Neural cell (in vitro differentiated cells): ENCODE measurements at regions not wholly inside any gene's neighbourhood (a gene's known extent, or its start where the extent isn't known, plus 50 kb on each side); places are given as distances from the start of the nearest gene placed in this dataset.

Experiments used
- H2AFZ ChIP-seq: fragments of 200-600, 300-800 bp; sonication (generic), shearing (Covaris generic); 2 replicates; pipeline ENCODE4 v1.6.0; 2014; ENCODE audit warnings: low read depth, mild to moderate bottlenecking, antibody characterized with exemption, low read length, moderate library complexity
- H3F3A ChIP-seq: fragments of 200-600 bp; shearing (Covaris generic); 2 replicates; pipeline ENCODE4 v1.6.1; 2016; ENCODE audit warnings: mild to moderate bottlenecking, moderate library complexity, mixed read lengths, antibody characterized with exemption, low read length; ENCODE audit not compliant: insufficient read depth, poor library complexity, severe bottlenecking
- H3K27ac ChIP-seq: fragments of 200-600, 300-800 bp; sonication (generic), shearing (Covaris generic); 2 replicates; pipeline ENCODE4 v1.5.1; 2014; ENCODE audit warnings: mild to moderate bottlenecking, low read length, moderate library complexity
- H3K27me3 ChIP-seq: fragments of 300-800, 200-600 bp; sonication (generic), shearing (Covaris generic); 2 replicates; pipeline ENCODE4 v1.6.0; 2014; ENCODE audit warnings: mild to moderate bottlenecking, low read depth, low read length, moderate library complexity; ENCODE audit not compliant: insufficient read depth
- H3K36me3 ChIP-seq: fragments of 300-800, 200-600 bp; sonication (generic), shearing (Covaris generic); 2 replicates; pipeline ENCODE4 v1.5.1; 2014; ENCODE audit warnings: mild to moderate bottlenecking, antibody characterized with exemption, low read length, moderate library complexity; ENCODE audit not compliant: insufficient read depth
- H3K4me2 ChIP-seq: fragments of 300-800, 200-600 bp; sonication (generic), shearing (Covaris generic); 2 replicates; pipeline ENCODE4 v1.6.0; 2014; ENCODE audit warnings: mild to moderate bottlenecking, low read length
- H3K4me3 ChIP-seq: fragments of 300-800, 200-600 bp; sonication (generic), shearing (Covaris generic); 2 replicates; pipeline ENCODE4 v1.5.1; 2014; ENCODE audit warnings: mild to moderate bottlenecking, low read length, moderate library complexity
- H3K79me2 ChIP-seq: fragments of 200-600 bp; shearing (Covaris generic); replicated peaks from 2 replicates; pipeline ENCODE4 v1.6.0; 2014; ENCODE audit warnings: mild to moderate bottlenecking, low read length, moderate library complexity; ENCODE audit not compliant: insufficient read depth
- H3K9ac ChIP-seq: fragments of 300-800, 200-600 bp; sonication (generic), shearing (Covaris generic); 2 replicates; pipeline ENCODE4 v1.6.1; 2016; ENCODE audit warnings: mild to moderate bottlenecking, low read length, mixed read lengths
- H3K9me2 ChIP-seq: fragments of 200-600 bp; shearing (Covaris generic); 2 replicates; pipeline ENCODE4 v1.6.1; 2016; ENCODE audit warnings: mild to moderate bottlenecking, low read length, mixed read lengths; ENCODE audit not compliant: insufficient read depth
- H3K9me3 ChIP-seq: fragments of 200-600, 300-800 bp; sonication (generic), shearing (Covaris generic); 2 replicates; pipeline ENCODE4 v1.6.1; 2016; ENCODE audit warnings: mild to moderate bottlenecking, mixed run types, low read length, moderate library complexity, mixed read lengths
- H4K20me1 ChIP-seq: fragments of 200-600 bp; shearing (Covaris generic); 2 replicates; pipeline ENCODE4 v1.6.1; 2016; ENCODE audit warnings: mild to moderate bottlenecking, mixed run types; ENCODE audit not compliant: insufficient read depth
- EP300 ChIP-seq: fragments of 450-650 bp; conservative IDR thresholded peaks from 2 replicates; pipeline ENCODE4 v1.6.1; 2014; ENCODE audit warnings: antibody characterized with exemption, mild to moderate bottlenecking, moderate library complexity; ENCODE audit not compliant: poor library complexity, severe bottlenecking
- EZH2 ChIP-seq: fragments of 200-600, 300-800 bp; shearing (Covaris generic), sonication (generic); IDR thresholded peaks from 2 replicates; pipeline ENCODE4 v1.6.1; 2014; ENCODE audit warnings: antibody characterized with exemption, low read length, borderline replicate concordance, mild to moderate bottlenecking; ENCODE audit not compliant: insufficient read depth, poor library complexity, severe bottlenecking
- MXI1 ChIP-seq: fragments of 450-650 bp; conservative IDR thresholded peaks from 2 replicates; pipeline ENCODE4 v1.6.1; 2014; ENCODE audit warnings: antibody characterized with exemption, mild to moderate bottlenecking; ENCODE audit not compliant: poor library complexity, severe bottlenecking
- POLR2AphosphoS5 ChIP-seq: IDR thresholded peaks from 2 replicates; pipeline ENCODE4 v1.6.1; 2012
- RAD21 ChIP-seq: fragments of 450-650 bp; conservative IDR thresholded peaks from 2 replicates; pipeline ENCODE4 v1.6.1; 2014; ENCODE audit warnings: antibody characterized with exemption, mild to moderate bottlenecking, moderate library complexity
- SMC3 ChIP-seq: fragments of 450-650 bp; conservative IDR thresholded peaks from 2 replicates; pipeline ENCODE4 v1.6.1; 2014; ENCODE audit warnings: antibody characterized with exemption, mild to moderate bottlenecking, moderate library complexity; ENCODE audit not compliant: poor library complexity
- TAF1 ChIP-seq: IDR thresholded peaks from 2 replicates; pipeline ENCODE4 v1.6.1; 2012; ENCODE audit warnings: low read depth
- TF ChIP-seq, protein P1 (sequence below): IDR thresholded peaks from 2 replicates; pipeline ENCODE4 v1.6.1; 2012; ENCODE audit warnings: borderline replicate concordance
- TF ChIP-seq, protein P2 (sequence below): fragments of 450-650 bp; IDR thresholded peaks from 2 replicates; pipeline ENCODE4 v1.5.1; 2014; ENCODE audit warnings: antibody characterized with exemption, mild to moderate bottlenecking, moderate library complexity; ENCODE audit not compliant: poor library complexity, severe bottlenecking

DNA sequence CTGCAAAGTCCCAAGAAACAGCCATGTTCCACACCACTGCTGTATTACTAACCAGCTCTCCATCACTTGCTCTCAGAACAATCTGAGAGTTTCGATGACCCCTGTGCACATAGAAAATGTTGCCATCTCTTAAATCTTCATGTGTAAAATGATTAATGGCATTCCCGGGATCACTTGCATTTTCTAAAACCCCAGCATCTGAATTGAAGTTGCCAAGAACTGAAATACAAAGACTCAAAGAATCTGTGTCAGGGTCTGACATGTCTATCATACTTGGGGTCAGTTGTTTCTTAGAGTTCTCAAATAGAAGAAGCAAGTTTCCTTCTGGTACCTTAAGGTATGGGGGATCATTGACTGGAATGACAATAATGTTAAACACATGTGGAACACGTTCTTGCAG, 115.1 kb downstream of the ESM1 start:
- Histone ChIP-seq H3K27ac (no peak overlapping the region), H3K9me3 (no peaks in the 10 kb centered on the region), H2AFZ (no peak overlapping the region), H3F3A (no peaks in the 10 kb centered on the region), H3K9ac (no peak overlapping the region), H3K27me3 (no peaks in the 10 kb centered on the region), H4K20me1 (no peaks in the 10 kb centered on the region), H3K9me2 (no peaks in the 10 kb centered on the region), H3K4me3 (no peak overlapping the region), H3K36me3 (no peaks in the 10 kb centered on the region), H3K79me2 (no peaks in the 10 kb centered on the region), H3K4me2 (no peak overlapping the region)
- TF ChIP-seq RAD21 (no peak), POLR2AphosphoS5 (no peak), EZH2 (no peak), EP300 (no peak), MXI1 (no peak), TAF1 (no peak), SMC3 (no peak)
- TF ChIP-seq, protein P1, sequence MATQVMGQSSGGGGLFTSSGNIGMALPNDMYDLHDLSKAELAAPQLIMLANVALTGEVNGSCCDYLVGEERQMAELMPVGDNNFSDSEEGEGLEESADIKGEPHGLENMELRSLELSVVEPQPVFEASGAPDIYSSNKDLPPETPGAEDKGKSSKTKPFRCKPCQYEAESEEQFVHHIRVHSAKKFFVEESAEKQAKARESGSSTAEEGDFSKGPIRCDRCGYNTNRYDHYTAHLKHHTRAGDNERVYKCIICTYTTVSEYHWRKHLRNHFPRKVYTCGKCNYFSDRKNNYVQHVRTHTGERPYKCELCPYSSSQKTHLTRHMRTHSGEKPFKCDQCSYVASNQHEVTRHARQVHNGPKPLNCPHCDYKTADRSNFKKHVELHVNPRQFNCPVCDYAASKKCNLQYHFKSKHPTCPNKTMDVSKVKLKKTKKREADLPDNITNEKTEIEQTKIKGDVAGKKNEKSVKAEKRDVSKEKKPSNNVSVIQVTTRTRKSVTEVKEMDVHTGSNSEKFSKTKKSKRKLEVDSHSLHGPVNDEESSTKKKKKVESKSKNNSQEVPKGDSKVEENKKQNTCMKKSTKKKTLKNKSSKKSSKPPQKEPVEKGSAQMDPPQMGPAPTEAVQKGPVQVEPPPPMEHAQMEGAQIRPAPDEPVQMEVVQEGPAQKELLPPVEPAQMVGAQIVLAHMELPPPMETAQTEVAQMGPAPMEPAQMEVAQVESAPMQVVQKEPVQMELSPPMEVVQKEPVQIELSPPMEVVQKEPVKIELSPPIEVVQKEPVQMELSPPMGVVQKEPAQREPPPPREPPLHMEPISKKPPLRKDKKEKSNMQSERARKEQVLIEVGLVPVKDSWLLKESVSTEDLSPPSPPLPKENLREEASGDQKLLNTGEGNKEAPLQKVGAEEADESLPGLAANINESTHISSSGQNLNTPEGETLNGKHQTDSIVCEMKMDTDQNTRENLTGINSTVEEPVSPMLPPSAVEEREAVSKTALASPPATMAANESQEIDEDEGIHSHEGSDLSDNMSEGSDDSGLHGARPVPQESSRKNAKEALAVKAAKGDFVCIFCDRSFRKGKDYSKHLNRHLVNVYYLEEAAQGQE: no peak
- TF ChIP-seq, protein P2, sequence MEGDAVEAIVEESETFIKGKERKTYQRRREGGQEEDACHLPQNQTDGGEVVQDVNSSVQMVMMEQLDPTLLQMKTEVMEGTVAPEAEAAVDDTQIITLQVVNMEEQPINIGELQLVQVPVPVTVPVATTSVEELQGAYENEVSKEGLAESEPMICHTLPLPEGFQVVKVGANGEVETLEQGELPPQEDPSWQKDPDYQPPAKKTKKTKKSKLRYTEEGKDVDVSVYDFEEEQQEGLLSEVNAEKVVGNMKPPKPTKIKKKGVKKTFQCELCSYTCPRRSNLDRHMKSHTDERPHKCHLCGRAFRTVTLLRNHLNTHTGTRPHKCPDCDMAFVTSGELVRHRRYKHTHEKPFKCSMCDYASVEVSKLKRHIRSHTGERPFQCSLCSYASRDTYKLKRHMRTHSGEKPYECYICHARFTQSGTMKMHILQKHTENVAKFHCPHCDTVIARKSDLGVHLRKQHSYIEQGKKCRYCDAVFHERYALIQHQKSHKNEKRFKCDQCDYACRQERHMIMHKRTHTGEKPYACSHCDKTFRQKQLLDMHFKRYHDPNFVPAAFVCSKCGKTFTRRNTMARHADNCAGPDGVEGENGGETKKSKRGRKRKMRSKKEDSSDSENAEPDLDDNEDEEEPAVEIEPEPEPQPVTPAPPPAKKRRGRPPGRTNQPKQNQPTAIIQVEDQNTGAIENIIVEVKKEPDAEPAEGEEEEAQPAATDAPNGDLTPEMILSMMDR: no peak

DNA sequence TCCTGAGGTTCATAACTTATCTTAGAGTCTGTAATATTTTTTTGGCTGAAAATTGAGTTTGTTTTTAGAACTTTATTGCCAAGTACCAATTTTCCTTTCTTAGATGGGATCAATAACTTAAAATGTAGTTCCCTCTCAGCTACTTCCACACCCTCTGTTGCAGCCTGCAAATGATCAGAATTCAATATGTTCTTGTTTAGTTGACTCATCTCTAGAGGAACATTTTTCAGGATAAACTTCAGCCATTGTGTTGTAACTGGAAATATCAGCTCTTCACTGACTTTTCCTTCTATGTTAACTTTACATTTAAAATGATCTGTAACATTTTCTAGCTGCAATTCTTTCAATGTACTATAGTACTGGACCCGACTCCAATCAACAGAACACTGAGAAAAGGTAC, 115.7 kb downstream of the ESM1 start:
- H3K9ac ChIP-seq: no peak overlapping the region
- TF ChIP-seq, protein P2: no peak
- TF ChIP-seq TAF1: no peak
- TF ChIP-seq, protein P1: no peak
- TF ChIP-seq MXI1: no peak
- TF ChIP-seq RAD21: no peak
- no peak for TF ChIP-seq EZH2
- TF ChIP-seq POLR2AphosphoS5: no peak
- no peak for TF ChIP-seq EP300
- no peak for TF ChIP-seq SMC3

More for the DNA sequence above, 115.7 kb downstream of the ESM1 start:
- no peak overlapping the region for H3K4me2 ChIP-seq
- no peaks in the 10 kb centered on the region for H4K20me1 ChIP-seq
- no peaks in the 10 kb centered on the region for H3K36me3 ChIP-seq
- no peaks in the 10 kb centered on the region for H3K9me2 ChIP-seq
- no peak overlapping the region for H2AFZ ChIP-seq
- H3F3A ChIP-seq: no peaks in the 10 kb centered on the region
- no peaks in the 10 kb centered on the region for H3K9me3 ChIP-seq
- no peaks in the 10 kb centered on the region for H3K27me3 ChIP-seq
- H3K4me3 ChIP-seq: no peak overlapping the region
- no peak overlapping the region for H3K27ac ChIP-seq
- no peaks in the 10 kb centered on the region for H3K79me2 ChIP-seq
